ENCODE measurements at regions not wholly inside any gene's neighbourhood (a gene's known extent, or its start where the extent isn't known, plus 50 kb on each side); places are given as distances from the start of the nearest gene placed in this dataset.

- Histone ChIP-seq H3K4me3 (no peak overlapping the region), H3K4me1 (peaks cover 12% of the 10 kb centered on the region), H3K9me3 (replicated peaks) (no peaks in the 10 kb centered on the region), H3K36me3 (no peaks in the 10 kb centered on the region), H3K27ac (no peak overlapping the region), H3K27me3 (no peaks in the 10 kb centered on the region)
- peak; percentile 48 to 68 for DNase-seq
These were observed 114.2 kb upstream of the ARID2 start for GRCh38 chr12:45615268-45615667.

GRCh38 chr12:45619736-45620135 lies 109.8 kb upstream of the ARID2 start:
- no peak overlapping the region for H3K4me3 ChIP-seq
- H3K27me3 ChIP-seq = no peaks in the 10 kb centered on the region
- DNase-seq = no peak
- H3K27ac ChIP-seq = no peak overlapping the region
- H3K9me3 ChIP-seq (replicated peaks) = no peaks in the 10 kb centered on the region
- peaks cover 12% of the 10 kb centered on the region for H3K4me1 ChIP-seq
- H3K36me3 ChIP-seq = no peaks in the 10 kb centered on the region

GRCh38 chr12:45621703-45622102 lies 107.8 kb upstream of the ARID2 start:
- no peak for DNase-seq
- H3K27ac ChIP-seq = no peak overlapping the region
- no peaks in the 10 kb centered on the region for H3K4me1 ChIP-seq
- no peak overlapping the region for H3K4me3 ChIP-seq
- H3K9me3 ChIP-seq (replicated peaks) = no peaks in the 10 kb centered on the region; the same call in 1 of the 2 replicates
- H3K27me3 ChIP-seq = no peaks in the 10 kb centered on the region
- no peaks in the 10 kb centered on the region for H3K36me3 ChIP-seq

- Histone ChIP-seq H3K27ac (no peak overlapping the region), H3K36me3 (no peaks in the 10 kb centered on the region), H3K4me3 (no peak overlapping the region), H3K4me1 (no peaks in the 10 kb centered on the region), H3K9me3 (replicated peaks) (no peaks in the 10 kb centered on the region; the same call in 1 of the 2 replicates), H3K27me3 (no peaks in the 10 kb centered on the region)
- DNase-seq = no peak
These were observed 107.1 kb upstream of the ARID2 start for GRCh38 chr12:45622210-45622937.

- Histone ChIP-seq H3K27ac (no peak overlapping the region), H3K9me3 (replicated peaks) (no peaks in the 10 kb centered on the region; the same call in 1 of the 2 replicates), H3K4me1 (no peaks in the 10 kb centered on the region), H3K4me3 (no peak overlapping the region), H3K27me3 (no peaks in the 10 kb centered on the region), H3K36me3 (no peaks in the 10 kb centered on the region)
- no peak for DNase-seq
These were observed 106.3 kb upstream of the ARID2 start for GRCh38 chr12:45623221-45623620.

- no peak for DNase-seq
- no peaks in the 10 kb centered on the region for H3K27me3 ChIP-seq
These were observed 105.6 kb upstream of the ARID2 start for GRCh38 chr12:45623940-45624339.

GRCh38 chr12:45626965-45627364 lies 102.5 kb upstream of the ARID2 start:
- Histone ChIP-seq H3K4me3 (no peak overlapping the region), H3K9me3 (replicated peaks) (no peaks in the 10 kb centered on the region; the same call in 1 of the 2 replicates), H3K27ac (no peak overlapping the region)

More at GRCh38 chr12:45623940-45624339, 105.6 kb upstream of the ARID2 start:
- Histone ChIP-seq H3K9me3 (replicated peaks) (no peaks in the 10 kb centered on the region; the same call in 1 of the 2 replicates), H3K27ac (no peak overlapping the region), H3K4me3 (no peak overlapping the region), H3K36me3 (no peaks in the 10 kb centered on the region), H3K4me1 (no peaks in the 10 kb centered on the region)

GRCh38 chr12:45627407-45628069 lies 102.0 kb upstream of the ARID2 start:
- Histone ChIP-seq H3K4me3 (no peak overlapping the region), H3K27ac (no peak overlapping the region), H3K36me3 (no peaks in the 10 kb centered on the region), H3K4me1 (no peaks in the 10 kb centered on the region), H3K27me3 (no peaks in the 10 kb centered on the region), H3K9me3 (replicated peaks) (no peaks in the 10 kb centered on the region; the same call in 1 of the 2 replicates)
- DNase-seq = no peak

More at GRCh38 chr12:45626965-45627364, 102.5 kb upstream of the ARID2 start:
- no peaks in the 10 kb centered on the region for H3K27me3 ChIP-seq
- no peak for DNase-seq
- H3K36me3 ChIP-seq = no peaks in the 10 kb centered on the region
- no peaks in the 10 kb centered on the region for H3K4me1 ChIP-seq

- no peaks in the 10 kb centered on the region for H3K27me3 ChIP-seq
- H3K36me3 ChIP-seq = no peaks in the 10 kb centered on the region
- no peak overlapping the region for H3K27ac ChIP-seq
- DNase-seq = no peak
- H3K4me3 ChIP-seq = no peak overlapping the region
- H3K4me1 ChIP-seq = no peaks in the 10 kb centered on the region
- no peaks in the 10 kb centered on the region; the same call in 1 of the 2 replicates for H3K9me3 ChIP-seq (replicated peaks)
These were observed 100.2 kb upstream of the ARID2 start for GRCh38 chr12:45629292-45629691.

- Histone ChIP-seq H3K4me1 (no peaks in the 10 kb centered on the region), H3K27me3 (no peaks in the 10 kb centered on the region), H3K27ac (no peak overlapping the region), H3K9me3 (replicated peaks) (no peaks in the 10 kb centered on the region; the same call in 1 of the 2 replicates), H3K36me3 (no peaks in the 10 kb centered on the region), H3K4me3 (no peak overlapping the region)
- DNase-seq = no peak
These were observed 95.8 kb upstream of the ARID2 start for GRCh38 chr12:45633733-45634132.

- H3K27ac ChIP-seq = no peak overlapping the region
- H3K4me3 ChIP-seq = no peak overlapping the region
- no peak for DNase-seq
- no peaks in the 10 kb centered on the region for H3K27me3 ChIP-seq
- H3K4me1 ChIP-seq = no peaks in the 10 kb centered on the region
- H3K9me3 ChIP-seq (replicated peaks) = no peaks in the 10 kb centered on the region; the same call in 1 of the 2 replicates
- H3K36me3 ChIP-seq = no peaks in the 10 kb centered on the region
These were observed 95.1 kb upstream of the ARID2 start for GRCh38 chr12:45634273-45634917.

- Histone ChIP-seq H3K4me3 (no peak overlapping the region), H3K27me3 (no peaks in the 10 kb centered on the region), H3K36me3 (no peaks in the 10 kb centered on the region), H3K9me3 (replicated peaks) (no peaks in the 10 kb centered on the region; the same call in 1 of the 2 replicates), H3K4me1 (no peaks in the 10 kb centered on the region), H3K27ac (no peak overlapping the region)
- no peak for DNase-seq
These were observed 92.3 kb upstream of the ARID2 start for GRCh38 chr12:45637242-45637641.

- H3K27me3 ChIP-seq = no peaks in the 10 kb centered on the region
- DNase-seq = no peak
- H3K36me3 ChIP-seq = no peaks in the 10 kb centered on the region
- H3K4me3 ChIP-seq = no peak overlapping the region
- H3K4me1 ChIP-seq = no peaks in the 10 kb centered on the region
- H3K27ac ChIP-seq = no peak overlapping the region
- H3K9me3 ChIP-seq (replicated peaks) = no peaks in the 10 kb centered on the region; the same call in 1 of the 2 replicates
These were observed 91.8 kb upstream of the ARID2 start for GRCh38 chr12:45637706-45638105.

GRCh38 chr12:45638386-45638785 lies 91.1 kb upstream of the ARID2 start:
- no peak for DNase-seq

GRCh38 chr12:45644541-45644940 lies 85.0 kb upstream of the ARID2 start:
- Histone ChIP-seq H3K27ac (no peak overlapping the region), H3K36me3 (no peaks in the 10 kb centered on the region), H3K4me1 (no peaks in the 10 kb centered on the region), H3K4me3 (no peak overlapping the region), H3K27me3 (no peaks in the 10 kb centered on the region), H3K9me3 (replicated peaks) (no peaks in the 10 kb centered on the region)
- peak in 1 of 2 experiments; percentile 20 for DNase-seq

More at GRCh38 chr12:45638386-45638785, 91.1 kb upstream of the ARID2 start:
- H3K27me3 ChIP-seq = no peaks in the 10 kb centered on the region
- no peak overlapping the region for H3K4me3 ChIP-seq
- no peaks in the 10 kb centered on the region for H3K4me1 ChIP-seq
- H3K27ac ChIP-seq = no peak overlapping the region
- H3K9me3 ChIP-seq (replicated peaks) = no peaks in the 10 kb centered on the region; the same call in 1 of the 2 replicates
- H3K36me3 ChIP-seq = no peaks in the 10 kb centered on the region

Measured in SJCRH30 (cell line).